GM12865 (cell line): ENCODE measurements at regions not wholly inside any gene's neighbourhood (a gene's known extent, or its start where the extent isn't known, plus 50 kb on each side); places are given as distances from the start of the nearest gene placed in this dataset.
"Not testable (repeated sequence)": the region's sequence is repeated elsewhere in the genome, so short reads cannot be mapped to it uniquely, and the experiment has no call there.

ENCODE experiments used
- DNase-seq: peaks from one replicate; pipeline ENCODE4 v3.0.0; 2010; ENCODE audit warnings: low read depth
- H3K4me3 ChIP-seq: 2 replicates; pipeline ENCODE4 v1.5.1; 2011; ENCODE audit warnings: mild to moderate bottlenecking, low read depth, low read length, control low read depth
- TF ChIP-seq, protein P1 (sequence below): IDR thresholded peaks from 2 replicates; pipeline ENCODE4 v1.5.1; 2011; ENCODE audit warnings: low read length, control low read depth, low read depth, inconsistent platforms; ENCODE audit not compliant: insufficient read depth; ENCODE audit errors: missing control alignments

DNA sequence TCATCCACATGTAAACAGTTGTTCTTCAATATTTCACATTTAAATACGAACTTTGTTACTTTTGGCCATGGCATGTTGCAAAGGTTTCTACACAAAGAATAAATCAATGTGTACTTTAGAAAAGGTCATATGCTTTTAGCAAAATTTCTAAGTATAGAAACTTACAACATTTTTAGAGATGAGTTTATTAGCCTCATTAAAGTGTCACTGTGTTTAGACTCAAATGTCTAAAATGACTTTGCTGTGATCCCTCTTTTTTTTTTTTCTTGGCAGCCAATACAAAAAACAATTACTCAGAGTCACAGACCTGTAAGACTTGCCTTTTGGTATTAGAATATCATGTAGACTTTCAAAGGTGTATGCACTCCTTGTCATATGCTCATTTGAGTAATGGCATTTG lies 349.3 kb upstream of the KIAA1217 start:
- TF ChIP-seq, protein P1, sequence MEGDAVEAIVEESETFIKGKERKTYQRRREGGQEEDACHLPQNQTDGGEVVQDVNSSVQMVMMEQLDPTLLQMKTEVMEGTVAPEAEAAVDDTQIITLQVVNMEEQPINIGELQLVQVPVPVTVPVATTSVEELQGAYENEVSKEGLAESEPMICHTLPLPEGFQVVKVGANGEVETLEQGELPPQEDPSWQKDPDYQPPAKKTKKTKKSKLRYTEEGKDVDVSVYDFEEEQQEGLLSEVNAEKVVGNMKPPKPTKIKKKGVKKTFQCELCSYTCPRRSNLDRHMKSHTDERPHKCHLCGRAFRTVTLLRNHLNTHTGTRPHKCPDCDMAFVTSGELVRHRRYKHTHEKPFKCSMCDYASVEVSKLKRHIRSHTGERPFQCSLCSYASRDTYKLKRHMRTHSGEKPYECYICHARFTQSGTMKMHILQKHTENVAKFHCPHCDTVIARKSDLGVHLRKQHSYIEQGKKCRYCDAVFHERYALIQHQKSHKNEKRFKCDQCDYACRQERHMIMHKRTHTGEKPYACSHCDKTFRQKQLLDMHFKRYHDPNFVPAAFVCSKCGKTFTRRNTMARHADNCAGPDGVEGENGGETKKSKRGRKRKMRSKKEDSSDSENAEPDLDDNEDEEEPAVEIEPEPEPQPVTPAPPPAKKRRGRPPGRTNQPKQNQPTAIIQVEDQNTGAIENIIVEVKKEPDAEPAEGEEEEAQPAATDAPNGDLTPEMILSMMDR, result no peak
- H3K4me3 ChIP-seq, result no peak overlapping the region
- DNase-seq, result no peak

DNA sequence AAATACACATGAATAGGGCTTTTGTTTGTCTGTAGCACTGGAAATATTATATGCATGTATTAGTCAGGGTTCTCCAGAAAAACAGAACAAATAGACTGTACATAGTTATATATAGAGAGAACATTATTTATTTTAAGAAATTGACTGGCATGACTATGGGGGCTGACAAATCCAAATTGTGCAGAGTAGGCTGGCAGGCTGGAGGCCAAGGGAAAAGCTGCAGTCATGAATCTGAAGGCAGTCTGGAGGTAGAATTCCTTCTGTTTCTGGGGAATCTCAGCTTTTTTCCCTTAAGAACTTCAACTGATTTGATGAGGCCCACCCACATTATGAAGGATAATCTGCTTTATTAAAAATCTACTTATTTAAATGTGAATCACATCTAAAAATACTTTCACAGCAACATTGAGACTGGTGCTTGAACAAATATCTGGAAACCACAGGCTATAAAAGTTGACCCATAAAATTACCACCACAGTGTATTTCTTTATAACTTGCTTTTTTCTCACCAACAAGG lies 344.2 kb upstream of the KIAA1217 start:
- no peak for DNase-seq
- no peak overlapping the region for H3K4me3 ChIP-seq
- TF ChIP-seq, protein P1, result no peak

DNA sequence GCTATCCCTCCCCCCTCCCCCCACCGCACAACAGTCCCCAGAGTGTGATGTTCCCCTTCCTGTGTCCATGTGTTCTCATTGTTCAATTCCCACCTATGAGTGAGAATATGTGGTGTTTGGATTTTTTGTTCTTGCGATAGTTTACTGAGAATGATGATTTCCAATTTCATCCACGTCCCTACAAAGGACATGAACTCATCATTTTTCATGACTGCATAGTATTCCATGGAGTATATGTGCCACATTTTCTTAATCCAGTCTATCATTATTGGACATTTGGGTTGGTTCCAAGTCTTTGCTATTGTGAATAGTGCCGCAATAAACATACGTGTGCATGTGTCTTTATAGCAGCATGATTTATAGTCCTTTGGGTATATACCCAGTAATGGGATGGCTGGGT lies 342.0 kb upstream of the KIAA1217 start:
- not testable (repeated sequence) for DNase-seq, H3K4me3 ChIP-seq

DNA sequence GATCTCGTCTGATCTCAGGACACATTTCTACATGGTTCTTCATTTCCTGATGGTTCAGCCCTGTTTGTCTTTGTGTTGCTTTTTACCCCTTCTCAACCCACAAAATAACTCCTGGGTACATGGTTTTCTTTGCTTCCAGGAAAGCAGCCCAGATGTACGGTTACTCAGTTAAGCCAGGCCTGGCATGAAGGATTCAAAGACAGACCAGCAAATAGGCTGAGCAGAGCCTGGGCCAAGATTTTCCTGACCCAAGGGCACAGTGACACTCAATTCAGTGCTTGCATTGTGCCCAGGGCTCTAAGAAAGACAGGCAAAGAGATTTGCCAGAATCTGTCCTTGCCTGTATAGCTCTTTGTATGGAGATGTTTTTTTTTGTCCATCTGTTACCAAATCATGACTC lies 340.8 kb upstream of the KIAA1217 start:
- TF ChIP-seq, protein P1, result no peak
- DNase-seq, result no peak
- no peak overlapping the region for H3K4me3 ChIP-seq

DNA sequence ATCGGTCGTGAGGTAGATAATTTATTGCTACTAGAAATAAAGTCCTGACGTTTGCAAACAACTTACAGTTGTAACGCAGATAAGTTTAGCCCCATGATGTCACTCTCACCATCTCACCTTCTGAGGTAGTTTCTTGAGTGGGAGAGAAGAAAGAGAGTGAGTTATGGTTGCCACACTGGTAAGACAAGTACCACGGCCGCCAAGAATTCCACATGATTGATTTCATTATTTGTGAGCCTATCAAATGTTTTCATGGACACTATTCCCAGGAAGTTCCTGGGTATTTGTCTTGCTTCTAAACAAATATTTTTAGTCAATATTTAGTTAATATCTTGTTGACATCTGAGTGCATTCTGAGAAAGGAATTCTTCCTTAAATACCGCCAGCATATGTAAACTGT lies 339.4 kb upstream of the KIAA1217 start:
- no peak for DNase-seq
- TF ChIP-seq, protein P1, result no peak
- no peak overlapping the region for H3K4me3 ChIP-seq

DNA sequence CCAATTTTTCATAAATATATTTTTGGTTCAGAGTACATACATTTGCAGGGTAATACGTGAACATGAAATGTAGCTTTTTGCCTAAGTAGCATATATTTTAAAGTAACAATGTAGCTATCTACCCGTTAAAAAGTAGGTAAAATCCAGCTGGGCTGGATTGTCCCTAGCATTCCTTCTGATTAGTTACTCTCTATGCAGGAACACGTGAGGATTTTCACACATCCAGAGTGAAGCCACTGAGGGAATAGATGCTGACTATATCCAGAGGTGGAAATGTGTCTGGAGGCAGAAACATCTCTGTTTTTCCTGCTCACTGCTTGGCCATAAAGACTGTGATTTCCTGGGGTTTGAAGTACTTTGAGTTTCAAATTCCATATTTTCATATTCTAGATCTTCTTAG lies 338.9 kb upstream of the KIAA1217 start:
- no peak for DNase-seq
- TF ChIP-seq, protein P1, result no peak
- no peak overlapping the region for H3K4me3 ChIP-seq

DNA sequence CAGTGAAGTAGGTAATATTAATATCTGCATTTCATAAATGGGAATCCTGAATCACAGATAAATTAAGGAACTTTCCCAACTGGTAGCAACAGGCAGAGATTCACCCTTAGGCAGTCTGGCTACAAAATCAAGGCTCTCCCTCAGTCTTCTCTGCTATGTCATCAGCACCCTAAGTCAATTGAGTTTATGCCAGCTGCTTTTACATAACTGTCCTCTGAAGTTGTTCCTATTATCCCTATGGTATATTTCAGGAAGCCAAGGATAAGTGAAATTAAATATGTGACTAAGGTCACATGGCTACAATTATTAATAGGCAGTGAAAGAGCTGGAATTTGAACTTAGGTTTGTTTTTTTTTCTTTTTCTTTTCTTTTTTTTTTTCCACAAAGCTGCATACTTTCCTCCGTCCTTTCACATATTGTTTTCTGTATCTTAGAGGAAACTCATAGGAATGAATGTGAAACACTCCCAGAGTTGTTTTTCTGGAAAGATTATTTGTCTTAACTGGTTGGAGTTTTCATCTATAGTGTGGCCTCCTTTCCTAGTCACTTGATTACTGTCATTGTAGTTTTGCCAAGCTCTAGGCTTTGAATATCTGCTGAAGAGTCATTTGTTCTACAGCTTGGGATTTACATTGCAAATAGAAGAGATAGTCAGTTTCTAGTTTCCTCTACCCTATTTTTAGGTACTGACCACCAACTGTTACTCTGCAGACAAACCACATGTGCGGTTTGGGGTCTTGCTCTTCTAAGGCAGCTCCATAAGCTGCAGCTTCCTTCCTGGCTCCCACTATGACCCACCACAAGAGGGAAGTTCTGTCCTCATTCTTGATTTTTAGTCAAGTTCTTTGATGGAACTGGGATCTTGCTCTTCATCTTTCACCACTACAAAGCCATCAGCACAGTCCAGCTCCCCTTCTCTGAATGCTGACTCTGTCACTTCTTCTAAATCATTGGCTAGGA lies 338.0 kb upstream of the KIAA1217 start:
- TF ChIP-seq, protein P1, result no peak
- no peak overlapping the region for H3K4me3 ChIP-seq
- DNase-seq, result peak; percentile 0
